ENCODE measurements at regions not wholly inside any gene's neighbourhood (a gene's known extent, or its start where the extent isn't known, plus 50 kb on each side); places are given as distances from the start of the nearest gene placed in this dataset.

- Histone ChIP-seq H3K9me3 (no peaks in the 10 kb centered on the region), H3K27me3 (no peaks in the 10 kb centered on the region), H3K36me3 (no peaks in the 10 kb centered on the region), H3K27ac (no peak overlapping the region), H3K4me3 (no peak overlapping the region), H3K4me1 (no peaks in the 10 kb centered on the region)
- intact Hi-C loops (cut with DNase I), result no loop called here
- no peak for TF ChIP-seq CTCF (IDR thresholded peaks at IDR 0.05)
- DNase-seq (ENCODE audit: low spot score in 2 of 2), result no peak
Observed at GRCh38 chr5:109950634-109951033, 260.9 kb downstream of the MAN2A1 start.

- no peak for DNase-seq (ENCODE audit: low spot score in 2 of 2)
- Histone ChIP-seq H3K9me3 (no peaks in the 10 kb centered on the region), H3K4me1 (no peaks in the 10 kb centered on the region), H3K27ac (no peak overlapping the region), H3K27me3 (no peaks in the 10 kb centered on the region), H3K36me3 (no peaks in the 10 kb centered on the region), H3K4me3 (no peak overlapping the region)
- no peak for TF ChIP-seq CTCF (IDR thresholded peaks at IDR 0.05)
- intact Hi-C loops (cut with DNase I), result no loop called here
Observed at GRCh38 chr5:109951348-109951747, 261.6 kb downstream of the MAN2A1 start.

- no peaks in the 10 kb centered on the region for H3K27me3 ChIP-seq
- intact Hi-C loops (cut with DNase I), result no loop called here
- H3K4me1 ChIP-seq, result no peaks in the 10 kb centered on the region
- TF ChIP-seq CTCF (IDR thresholded peaks at IDR 0.05), result no peak
- H3K36me3 ChIP-seq, result no peaks in the 10 kb centered on the region
- H3K27ac ChIP-seq, result no peak overlapping the region
- no peak overlapping the region for H3K4me3 ChIP-seq
- no peaks in the 10 kb centered on the region for H3K9me3 ChIP-seq
- DNase-seq (ENCODE audit: low spot score in 2 of 2), result no peak
Observed at GRCh38 chr5:109951758-109952157, 262.0 kb downstream of the MAN2A1 start.

GRCh38 chr5:109953761-109954160 is 264.0 kb downstream of the MAN2A1 start:
- DNase-seq (ENCODE audit: low spot score in 2 of 2), result no peak
- TF ChIP-seq CTCF (IDR thresholded peaks at IDR 0.05), result no peak
- Histone ChIP-seq H3K4me1 (no peaks in the 10 kb centered on the region), H3K27ac (no peak overlapping the region), H3K27me3 (no peaks in the 10 kb centered on the region), H3K4me3 (no peak overlapping the region), H3K36me3 (no peaks in the 10 kb centered on the region), H3K9me3 (no peaks in the 10 kb centered on the region)
- intact Hi-C loops (cut with DNase I), result no loop called here

GRCh38 chr5:109956884-109957283 is 267.2 kb downstream of the MAN2A1 start:
- Histone ChIP-seq H3K27ac (no peak overlapping the region), H3K4me1 (no peaks in the 10 kb centered on the region), H3K4me3 (no peak overlapping the region), H3K27me3 (no peaks in the 10 kb centered on the region), H3K36me3 (no peaks in the 10 kb centered on the region), H3K9me3 (no peaks in the 10 kb centered on the region)
- intact Hi-C loops (cut with DNase I), result no loop called here
- DNase-seq (ENCODE audit: low spot score in 2 of 2), result no peak
- no peak for TF ChIP-seq CTCF (IDR thresholded peaks at IDR 0.05)

GRCh38 chr5:109958082-109958481 is 268.4 kb downstream of the MAN2A1 start:
- no peaks in the 10 kb centered on the region for H3K36me3 ChIP-seq
- no peaks in the 10 kb centered on the region for H3K4me1 ChIP-seq
- H3K4me3 ChIP-seq, result no peak overlapping the region
- no peak overlapping the region for H3K27ac ChIP-seq
- intact Hi-C loops (cut with DNase I), result no loop called here
- TF ChIP-seq CTCF (IDR thresholded peaks at IDR 0.05), result no peak
- no peaks in the 10 kb centered on the region for H3K9me3 ChIP-seq
- DNase-seq (ENCODE audit: low spot score in 2 of 2), result no peak
- H3K27me3 ChIP-seq, result no peaks in the 10 kb centered on the region
